GM10248 (cell line): ENCODE measurements at regions not wholly inside any gene's neighbourhood (a gene's known extent, or its start where the extent isn't known, plus 50 kb on each side); places are given as distances from the start of the nearest gene placed in this dataset.

Experiments
- CTCF ChIA-PET: fragments of 300-600 bp; sonication (Branson Sonifier 250); formaldehyde crosslinking; extraction: SDS; loops from one replicate; lab custom pipeline; 2021; ENCODE audit warnings: antibody characterized with exemption; lab: Yijun Ruan, JAX
- POLR2A ChIA-PET: fragments of 350-650 bp; sonication (Branson Sonifier 250); formaldehyde crosslinking; extraction: SDS; loops from one replicate; lab custom pipeline; 2020; ENCODE audit warnings: antibody characterized with exemption; lab: Yijun Ruan, JAX
- DNase-seq: peaks from one replicate; pipeline ENCODE4 v3.0.0; 2012; ENCODE audit errors: extremely low spot score
- TF ChIP-seq, protein P1 (sequence below): IDR thresholded peaks from 2 replicates; pipeline ENCODE4 v1.5.1; 2012; ENCODE audit warnings: mild to moderate bottlenecking, low read depth; ENCODE audit errors: extremely low read depth, missing control alignments, control extremely low read depth

DNA sequence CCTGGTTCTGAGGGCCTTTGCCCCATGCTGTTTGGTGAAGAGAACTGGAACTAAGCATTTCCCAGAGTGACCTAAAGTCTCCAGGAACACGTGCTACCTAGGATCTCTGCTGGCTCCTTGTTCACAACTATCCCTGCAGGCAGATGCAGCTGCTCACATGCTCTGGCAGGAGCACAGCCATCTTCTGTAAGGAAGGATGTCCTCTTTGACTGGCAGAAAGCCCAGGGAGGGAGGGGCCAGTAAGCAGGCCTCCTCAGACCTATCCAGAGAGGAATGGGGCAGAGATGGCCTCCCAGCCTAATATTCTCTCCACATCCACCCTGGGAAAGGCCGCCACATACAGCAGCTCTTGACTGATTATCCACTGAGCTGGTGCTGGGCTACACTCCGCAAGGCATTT lies 142.8 kb upstream of the EOLA2 start:
- DNase-seq, result no peak
- TF ChIP-seq, protein P1, sequence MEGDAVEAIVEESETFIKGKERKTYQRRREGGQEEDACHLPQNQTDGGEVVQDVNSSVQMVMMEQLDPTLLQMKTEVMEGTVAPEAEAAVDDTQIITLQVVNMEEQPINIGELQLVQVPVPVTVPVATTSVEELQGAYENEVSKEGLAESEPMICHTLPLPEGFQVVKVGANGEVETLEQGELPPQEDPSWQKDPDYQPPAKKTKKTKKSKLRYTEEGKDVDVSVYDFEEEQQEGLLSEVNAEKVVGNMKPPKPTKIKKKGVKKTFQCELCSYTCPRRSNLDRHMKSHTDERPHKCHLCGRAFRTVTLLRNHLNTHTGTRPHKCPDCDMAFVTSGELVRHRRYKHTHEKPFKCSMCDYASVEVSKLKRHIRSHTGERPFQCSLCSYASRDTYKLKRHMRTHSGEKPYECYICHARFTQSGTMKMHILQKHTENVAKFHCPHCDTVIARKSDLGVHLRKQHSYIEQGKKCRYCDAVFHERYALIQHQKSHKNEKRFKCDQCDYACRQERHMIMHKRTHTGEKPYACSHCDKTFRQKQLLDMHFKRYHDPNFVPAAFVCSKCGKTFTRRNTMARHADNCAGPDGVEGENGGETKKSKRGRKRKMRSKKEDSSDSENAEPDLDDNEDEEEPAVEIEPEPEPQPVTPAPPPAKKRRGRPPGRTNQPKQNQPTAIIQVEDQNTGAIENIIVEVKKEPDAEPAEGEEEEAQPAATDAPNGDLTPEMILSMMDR, result no peak
- ChIA-PET POLR2A (no interaction called here), CTCF (no interaction called here)

DNA sequence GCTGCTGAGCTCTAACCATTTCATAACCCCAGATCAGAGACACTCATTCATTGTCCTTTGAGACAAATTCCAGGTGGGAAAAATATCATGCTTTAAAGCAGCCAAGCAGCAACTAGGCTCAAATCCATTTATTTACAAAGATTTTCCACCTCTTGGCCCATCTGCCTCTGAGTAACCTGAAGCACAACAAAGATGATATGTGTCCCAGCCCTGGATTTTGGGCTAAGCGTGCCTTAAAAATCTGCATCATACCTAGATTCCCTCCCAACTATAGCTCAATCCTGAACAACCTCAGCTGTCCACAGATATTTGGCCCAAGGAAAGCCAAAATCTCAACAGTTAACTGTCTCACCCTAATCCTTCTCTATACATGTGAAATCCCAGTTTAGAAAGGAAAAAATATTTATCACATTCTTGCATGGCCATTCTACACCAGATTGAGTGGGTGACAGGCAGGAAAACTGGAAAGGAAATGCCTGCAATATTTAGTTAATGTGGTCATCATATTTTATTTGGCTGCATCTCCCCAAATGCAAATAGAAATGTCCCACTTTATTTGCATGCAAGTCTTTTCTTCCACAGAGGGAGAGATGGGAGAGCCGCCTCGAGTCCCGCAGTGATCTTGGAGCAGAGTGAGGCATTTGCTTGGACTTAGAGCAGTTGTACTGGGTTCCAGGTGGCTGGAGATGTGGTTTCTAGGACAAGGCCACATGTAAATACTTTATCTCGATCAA lies 146.4 kb upstream of the EOLA2 start:
- no peak for DNase-seq
- TF ChIP-seq, protein P1, result no peak
- ChIA-PET CTCF (interaction anchor here (1.2 kb wide), 1 partner anchor 144 kb away, joined by 3 read pairs; no protein-coding TSS in a partner anchor), POLR2A (no interaction called here)

DNA sequence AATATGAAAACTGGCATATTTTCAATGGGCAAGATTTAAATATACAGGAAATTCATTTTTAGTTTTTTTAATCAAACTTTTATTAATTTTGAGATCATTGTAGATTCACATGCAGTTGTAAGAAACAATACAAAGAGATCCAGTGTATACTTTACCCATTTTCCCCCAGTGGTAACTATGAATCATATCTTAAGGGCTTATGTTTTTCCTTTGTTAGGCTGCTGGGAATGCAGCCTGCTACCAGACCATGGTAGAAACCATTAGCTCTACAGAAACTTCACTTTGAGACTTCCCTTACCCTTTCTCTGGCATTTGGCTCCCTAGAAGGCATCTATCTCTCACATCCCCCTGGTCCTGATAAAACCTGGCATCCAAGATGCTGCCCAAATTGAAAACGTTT lies 147.6 kb upstream of the EOLA2 start:
- TF ChIP-seq, protein P1, result no peak
- ChIA-PET CTCF (no interaction called here), POLR2A (no interaction called here)
- no peak for DNase-seq

GRCh38 chrX:150086371-150086770 lies 148.1 kb upstream of the EOLA2 start:
- no peak for DNase-seq
- ChIA-PET POLR2A (no interaction called here), CTCF (no interaction called here)
- TF ChIP-seq, protein P1, result no peak

DNA sequence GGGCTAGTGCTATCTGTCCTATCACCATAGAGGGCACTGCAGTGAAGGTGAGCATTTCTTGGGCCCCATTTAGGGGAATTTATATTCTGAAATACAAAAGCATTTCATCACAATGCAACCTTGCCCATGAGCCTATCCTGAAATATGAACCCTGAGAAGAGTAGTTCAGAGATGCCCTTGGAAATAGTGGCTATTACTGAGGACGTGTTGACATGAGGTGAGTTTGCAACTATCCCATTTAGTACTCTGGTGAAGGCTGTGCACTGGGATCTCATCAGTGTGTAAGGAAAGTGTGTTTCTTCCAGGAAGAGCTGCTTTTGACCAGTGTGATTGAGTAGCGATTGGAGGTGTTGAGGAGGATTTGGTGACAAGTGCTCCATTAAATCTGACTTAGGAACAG lies 149.3 kb upstream of the EOLA2 start:
- DNase-seq, result no peak
- TF ChIP-seq, protein P1, result no peak
- ChIA-PET CTCF (no interaction called here), POLR2A (no interaction called here)

GRCh38 chrX:150088042-150088441 lies 149.8 kb upstream of the EOLA2 start:
- ChIA-PET CTCF (interaction anchor here (1.1 kb wide), 1 partner anchor 37 kb away, joined by 3 read pairs; no protein-coding TSS in a partner anchor), POLR2A (no interaction called here)
- DNase-seq, result no peak
- TF ChIP-seq, protein P1, result no peak
